ENCODE measurements at regions not wholly inside any gene's neighbourhood (a gene's known extent, or its start where the extent isn't known, plus 50 kb on each side); places are given as distances from the start of the nearest gene placed in this dataset.

DNA sequence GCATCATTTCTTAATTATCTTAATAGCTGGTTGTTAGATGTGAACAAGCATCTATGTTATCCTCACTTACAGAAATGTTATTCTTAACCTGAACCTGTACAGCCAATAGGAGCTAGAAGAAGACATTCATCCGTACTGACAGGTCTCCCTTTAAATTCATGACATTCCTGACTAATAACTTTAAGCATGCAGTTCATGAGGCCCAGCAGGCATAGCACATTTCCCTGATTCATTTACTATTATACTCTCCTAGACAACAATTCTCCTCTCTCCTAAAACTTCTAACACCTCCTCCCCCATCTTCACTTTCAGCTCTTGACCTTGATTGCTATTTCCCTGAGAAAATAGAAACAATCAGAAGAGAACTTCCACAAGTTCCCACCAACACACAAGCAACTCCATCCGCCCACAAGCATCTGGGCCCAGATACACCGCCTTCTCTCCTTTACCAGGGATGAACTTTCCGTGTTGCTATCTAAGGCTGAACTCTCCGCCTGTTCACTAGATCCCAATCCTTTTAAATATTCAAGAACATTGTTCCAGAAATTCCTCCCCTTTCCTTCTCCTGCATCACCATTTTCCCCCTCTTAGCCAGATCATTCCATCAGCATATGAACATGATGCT, 62.9 kb upstream of the SPRED1 start:
- TF ChIP-seq ELF4 (IDR thresholded peaks at IDR 0.05) (no peak), NFRKB (IDR thresholded peaks at IDR 0.05) (no peak), SP1 (IDR thresholded peaks at IDR 0.05) (no peak), CTBP1 (IDR thresholded peaks at IDR 0.05; ENCODE audit: borderline replicate concordance) (no peak), SUZ12 (IDR thresholded peaks at IDR 0.05) (no peak)

Data from HEK293T (cell line).